C4-2B (cell line): ENCODE measurements at regions not wholly inside any gene's neighbourhood (a gene's known extent, or its start where the extent isn't known, plus 50 kb on each side); places are given as distances from the start of the nearest gene placed in this dataset.

Experiments used
- H3K27ac ChIP-seq: fragments of 450-650 bp; 2 replicates; pipeline ENCODE4 v1.5.1; 2017
- ZFX ChIP-seq: fragments of 450-650 bp; IDR thresholded peaks from 2 replicates; pipeline ENCODE4 v1.6.1; 2017
- TF ChIP-seq, protein P1 (sequence below): fragments of 450-650 bp; conservative IDR thresholded peaks from 2 replicates; pipeline ENCODE4 v1.5.1; 2017; ENCODE audit warnings: mild to moderate bottlenecking

DNA sequence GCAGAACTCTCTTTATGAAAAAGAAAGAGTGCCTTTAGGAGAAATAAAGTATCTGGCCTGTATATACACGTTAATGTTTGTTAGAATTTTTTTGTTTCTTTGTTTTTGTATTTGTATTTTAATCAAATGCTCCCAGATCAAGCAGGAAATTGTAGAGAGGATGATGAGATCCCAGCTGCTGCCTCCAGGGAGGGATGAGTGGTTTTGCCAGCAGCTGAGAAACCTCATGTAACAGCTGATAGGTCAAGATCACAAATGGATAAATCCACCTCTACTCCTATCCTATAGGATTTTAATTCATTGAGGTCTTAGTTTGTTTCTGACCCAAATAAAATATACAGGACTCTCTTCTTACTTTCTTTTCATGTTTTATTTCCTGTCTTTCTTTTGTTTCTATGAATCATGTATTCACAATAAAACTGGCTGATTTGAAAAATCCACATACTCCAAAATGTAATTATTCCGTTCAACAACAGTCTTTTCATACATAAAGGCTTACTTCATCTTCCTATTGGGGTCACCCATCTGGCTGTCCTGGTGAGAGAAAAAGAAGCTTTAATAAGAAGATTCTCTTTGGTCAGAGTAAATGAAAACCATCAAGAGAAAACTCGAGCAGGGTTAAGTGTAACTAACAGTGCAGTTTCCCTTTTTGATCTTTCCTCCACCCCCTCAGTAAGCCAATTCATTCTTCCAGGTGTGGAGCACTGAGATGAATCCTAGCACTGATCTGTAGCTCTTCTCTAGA is 129.3 kb upstream of the PLPPR5 start:
- no peak overlapping the region for H3K27ac ChIP-seq
- no peak for TF ChIP-seq ZFX
- TF ChIP-seq, protein P1, sequence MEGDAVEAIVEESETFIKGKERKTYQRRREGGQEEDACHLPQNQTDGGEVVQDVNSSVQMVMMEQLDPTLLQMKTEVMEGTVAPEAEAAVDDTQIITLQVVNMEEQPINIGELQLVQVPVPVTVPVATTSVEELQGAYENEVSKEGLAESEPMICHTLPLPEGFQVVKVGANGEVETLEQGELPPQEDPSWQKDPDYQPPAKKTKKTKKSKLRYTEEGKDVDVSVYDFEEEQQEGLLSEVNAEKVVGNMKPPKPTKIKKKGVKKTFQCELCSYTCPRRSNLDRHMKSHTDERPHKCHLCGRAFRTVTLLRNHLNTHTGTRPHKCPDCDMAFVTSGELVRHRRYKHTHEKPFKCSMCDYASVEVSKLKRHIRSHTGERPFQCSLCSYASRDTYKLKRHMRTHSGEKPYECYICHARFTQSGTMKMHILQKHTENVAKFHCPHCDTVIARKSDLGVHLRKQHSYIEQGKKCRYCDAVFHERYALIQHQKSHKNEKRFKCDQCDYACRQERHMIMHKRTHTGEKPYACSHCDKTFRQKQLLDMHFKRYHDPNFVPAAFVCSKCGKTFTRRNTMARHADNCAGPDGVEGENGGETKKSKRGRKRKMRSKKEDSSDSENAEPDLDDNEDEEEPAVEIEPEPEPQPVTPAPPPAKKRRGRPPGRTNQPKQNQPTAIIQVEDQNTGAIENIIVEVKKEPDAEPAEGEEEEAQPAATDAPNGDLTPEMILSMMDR: no peak

DNA sequence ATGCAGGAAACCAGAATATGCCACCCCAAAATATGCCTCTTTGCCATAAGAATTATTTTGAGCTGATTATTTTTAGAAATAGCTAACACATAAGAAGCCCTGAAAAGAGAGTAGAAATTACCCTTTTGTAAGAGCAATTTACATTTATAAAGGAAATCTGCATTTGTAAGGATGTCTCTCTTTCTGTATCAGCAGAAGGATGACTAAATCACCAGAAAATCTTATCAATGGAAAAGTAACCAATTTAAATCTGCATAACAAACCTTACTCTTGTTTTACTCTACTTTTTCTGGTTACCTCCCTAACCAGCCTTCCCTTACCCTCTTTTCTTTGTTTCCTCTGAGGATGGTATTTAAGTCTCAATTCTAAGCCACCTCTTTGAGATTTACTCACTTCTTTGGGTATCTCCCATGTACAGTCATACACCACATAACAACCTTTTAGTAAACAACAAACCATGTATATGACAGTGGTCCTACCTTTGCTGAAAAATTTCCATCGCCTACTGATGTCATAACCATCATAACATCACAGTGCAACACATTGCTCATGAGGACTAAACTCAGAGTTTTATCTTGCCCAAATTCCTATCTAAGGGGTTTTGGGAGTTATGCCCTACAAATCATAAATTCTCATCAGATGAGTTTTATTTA is 126.6 kb upstream of the PLPPR4 start:
- TF ChIP-seq, protein P1: no peak
- TF ChIP-seq ZFX: no peak
- H3K27ac ChIP-seq: no peak overlapping the region

DNA sequence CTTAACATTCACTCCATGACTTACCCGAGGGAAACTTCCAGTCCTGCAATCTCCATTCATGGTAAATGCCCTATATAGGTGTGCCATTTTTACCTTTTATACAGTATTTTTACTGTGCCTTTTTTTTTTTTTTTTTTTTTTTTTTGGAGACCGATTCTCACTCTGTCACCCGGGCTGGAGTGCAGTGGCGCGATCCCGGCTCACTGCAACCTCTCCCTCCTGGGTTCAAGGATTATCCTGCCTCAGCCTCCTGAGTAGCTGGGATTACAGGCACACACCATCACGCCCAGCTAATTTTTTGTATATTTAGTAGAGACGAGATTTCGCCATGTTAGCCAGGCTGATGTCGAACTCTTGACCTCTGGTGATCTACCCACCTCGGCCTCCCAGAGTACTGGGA is 124.4 kb upstream of the PLPPR4 start:
- no peak for TF ChIP-seq ZFX
- TF ChIP-seq, protein P1: no peak
- H3K27ac ChIP-seq: no peak overlapping the region

DNA sequence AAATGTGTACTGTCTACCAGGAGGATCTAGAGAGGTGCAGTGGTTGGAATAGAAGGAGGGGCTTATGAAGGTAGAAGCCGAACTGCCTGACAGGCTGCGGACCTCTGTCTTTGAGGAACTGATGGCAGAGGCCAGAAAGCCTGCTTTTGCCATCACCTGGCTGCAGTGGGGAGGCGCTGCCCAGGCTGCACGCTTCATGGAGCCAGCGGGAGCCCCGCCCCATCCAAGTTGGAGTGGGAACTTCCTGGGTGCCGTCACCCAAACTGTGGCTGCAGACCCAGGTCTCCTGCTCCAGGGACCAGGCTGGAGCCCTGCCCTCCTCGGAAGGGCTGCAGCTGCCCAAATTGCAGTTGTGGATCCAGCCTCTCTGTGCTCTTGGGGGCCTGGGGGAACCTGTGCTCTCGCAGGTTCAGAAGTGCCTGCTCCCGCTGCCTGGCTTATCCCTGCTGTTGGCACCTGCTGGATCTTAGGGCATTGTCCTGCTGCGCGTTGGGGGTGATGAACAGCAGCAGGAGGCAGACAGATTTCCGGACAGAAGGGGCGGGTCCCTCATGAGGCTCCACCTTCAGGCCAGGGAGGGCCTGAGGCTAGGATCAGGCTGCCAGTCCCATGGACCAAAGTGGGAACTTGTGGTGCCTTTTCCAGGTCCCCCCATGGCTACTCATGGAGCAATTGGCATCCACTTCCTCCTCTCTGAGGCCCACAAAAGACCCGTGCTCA is 118.0 kb upstream of the PLPPR4 start:
- H3K27ac ChIP-seq: no peak overlapping the region

DNA sequence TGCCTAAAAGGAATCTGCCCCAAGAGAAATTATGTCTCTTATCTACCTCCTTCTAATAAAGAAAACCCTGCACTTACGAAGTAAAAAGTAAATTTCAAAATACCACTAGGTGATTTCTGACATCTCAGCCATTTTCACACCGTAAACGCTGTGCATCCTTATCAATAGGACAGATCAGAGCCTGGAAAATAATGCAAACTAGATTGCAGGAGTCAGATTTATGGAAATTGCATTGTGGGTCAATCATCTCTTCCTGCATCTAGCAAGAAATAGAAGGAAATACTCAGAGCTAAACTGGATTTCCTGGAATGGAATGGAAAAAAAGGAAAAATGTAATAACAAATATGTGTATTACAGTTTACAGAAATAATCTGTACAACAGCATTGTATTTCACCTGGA is 114.3 kb upstream of the PLPPR4 start:
- no peak overlapping the region for H3K27ac ChIP-seq
- TF ChIP-seq, protein P1: no peak
- TF ChIP-seq ZFX: no peak

More for the DNA sequence above, 118.0 kb upstream of the PLPPR4 start:
- TF ChIP-seq, protein P1: no peak
- TF ChIP-seq ZFX: no peak

DNA sequence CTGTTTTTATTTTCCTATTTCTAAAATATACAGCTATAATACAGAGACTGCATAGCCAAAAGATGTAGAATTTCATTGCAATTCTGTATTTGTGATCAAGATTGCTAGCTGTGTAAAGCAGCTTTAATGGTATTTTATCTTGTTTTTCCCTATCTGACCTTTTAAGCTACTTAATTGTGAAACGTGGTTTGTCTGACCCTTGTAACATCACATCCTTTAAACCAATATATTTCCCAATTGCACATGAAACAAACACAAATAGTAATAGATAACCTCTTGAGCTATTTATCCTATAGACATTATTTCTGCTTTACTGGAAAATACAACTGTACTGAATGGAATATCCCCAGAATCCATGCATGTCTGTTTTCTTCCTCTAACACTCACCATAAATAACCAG is 112.2 kb upstream of the PLPPR4 start:
- H3K27ac ChIP-seq: no peak overlapping the region
- no peak for TF ChIP-seq ZFX

DNA sequence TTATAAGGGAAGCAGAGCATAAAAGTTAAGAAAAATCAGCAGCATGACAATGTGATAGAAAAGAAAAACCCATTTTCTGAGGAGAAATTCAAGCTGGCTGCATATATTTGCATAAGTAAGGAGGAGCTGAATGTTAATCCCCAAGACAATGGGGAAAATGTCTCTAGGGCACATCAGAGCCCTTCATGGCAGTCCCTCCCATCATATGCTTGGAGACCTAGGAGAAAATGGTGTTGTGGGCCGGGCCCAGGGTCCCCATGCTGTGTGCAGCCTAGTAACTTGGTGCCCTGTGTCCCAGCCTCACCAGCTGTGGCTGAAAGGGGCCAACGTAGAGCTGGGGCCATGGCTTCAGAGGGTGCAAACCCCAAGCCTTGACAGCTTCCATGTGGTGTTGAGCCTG is 100.6 kb upstream of the PLPPR4 start:
- no peak for TF ChIP-seq ZFX
- TF ChIP-seq, protein P1: no peak
- H3K27ac ChIP-seq: no peak overlapping the region
